GM13977 (cell line): ENCODE measurements at regions not wholly inside any gene's neighbourhood (a gene's known extent, or its start where the extent isn't known, plus 50 kb on each side); places are given as distances from the start of the nearest gene placed in this dataset.

ENCODE experiments used
- DNase-seq: peaks from one replicate; pipeline ENCODE4 v3.0.0; 2012; ENCODE audit warnings: low spot score
- in situ Hi-C: fragments of 300-500 bp; cut with MboI; formaldehyde crosslinking; loops from one replicate; pipeline ENCODE4 v1.12.0; 2022; ENCODE audit warnings: low sequenced_read_pairs, low pct_unique_long_range_greater_than_20kb, mixed read lengths, inconsistent platforms; ENCODE audit not compliant: unreplicated experiment
- TF ChIP-seq, protein P1 (sequence below): IDR thresholded peaks from 2 replicates; pipeline ENCODE4 v1.5.1; 2012; ENCODE audit warnings: mild to moderate bottlenecking, control low read depth; ENCODE audit not compliant: insufficient read depth; ENCODE audit errors: extremely low read depth, missing control alignments

GRCh38 chr20:60638430-60639098, 613.5 kb upstream of the CDH4 start:
- no peak for DNase-seq
- TF ChIP-seq, protein P1, sequence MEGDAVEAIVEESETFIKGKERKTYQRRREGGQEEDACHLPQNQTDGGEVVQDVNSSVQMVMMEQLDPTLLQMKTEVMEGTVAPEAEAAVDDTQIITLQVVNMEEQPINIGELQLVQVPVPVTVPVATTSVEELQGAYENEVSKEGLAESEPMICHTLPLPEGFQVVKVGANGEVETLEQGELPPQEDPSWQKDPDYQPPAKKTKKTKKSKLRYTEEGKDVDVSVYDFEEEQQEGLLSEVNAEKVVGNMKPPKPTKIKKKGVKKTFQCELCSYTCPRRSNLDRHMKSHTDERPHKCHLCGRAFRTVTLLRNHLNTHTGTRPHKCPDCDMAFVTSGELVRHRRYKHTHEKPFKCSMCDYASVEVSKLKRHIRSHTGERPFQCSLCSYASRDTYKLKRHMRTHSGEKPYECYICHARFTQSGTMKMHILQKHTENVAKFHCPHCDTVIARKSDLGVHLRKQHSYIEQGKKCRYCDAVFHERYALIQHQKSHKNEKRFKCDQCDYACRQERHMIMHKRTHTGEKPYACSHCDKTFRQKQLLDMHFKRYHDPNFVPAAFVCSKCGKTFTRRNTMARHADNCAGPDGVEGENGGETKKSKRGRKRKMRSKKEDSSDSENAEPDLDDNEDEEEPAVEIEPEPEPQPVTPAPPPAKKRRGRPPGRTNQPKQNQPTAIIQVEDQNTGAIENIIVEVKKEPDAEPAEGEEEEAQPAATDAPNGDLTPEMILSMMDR = no peak
- in situ Hi-C loops = no loop called here

DNA sequence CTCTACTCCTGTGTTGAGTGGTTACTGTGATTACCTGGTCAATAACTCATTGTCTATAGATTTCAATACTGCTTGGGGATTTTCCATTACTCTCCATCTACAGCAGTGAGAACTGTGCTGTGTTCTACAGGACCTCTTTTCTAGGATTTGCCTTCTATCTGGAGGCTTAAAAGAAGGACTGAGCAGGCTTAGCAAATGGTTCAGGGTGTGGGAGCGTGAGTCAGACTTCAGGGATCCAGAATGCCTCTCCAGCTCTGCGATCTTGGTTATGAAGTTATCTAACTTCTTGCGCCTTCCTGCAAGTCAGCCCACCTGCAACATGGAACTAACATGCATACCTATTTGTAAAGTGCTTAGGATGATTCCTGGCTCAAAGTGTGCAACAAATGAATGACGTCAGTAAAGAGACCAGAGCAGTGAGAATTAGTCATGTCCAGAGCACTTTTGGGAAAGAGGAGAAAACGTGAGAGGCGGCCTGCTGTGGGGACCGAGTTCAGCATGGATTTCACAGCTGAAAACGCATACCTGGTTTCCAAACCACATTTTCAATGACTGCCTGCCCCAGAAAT, 610.1 kb upstream of the CDH4 start:
- DNase-seq = no peak
- in situ Hi-C loops = no loop called here
- TF ChIP-seq, protein P1 = no peak

- in situ Hi-C loops = no loop called here
- DNase-seq = no peak
- TF ChIP-seq, protein P1 = no peak
These were observed 609.5 kb upstream of the CDH4 start for GRCh38 chr20:60642541-60642940.

GRCh38 chr20:60648556-60648955, 603.5 kb upstream of the CDH4 start:
- no peak for DNase-seq
- in situ Hi-C loops = no loop called here
- TF ChIP-seq, protein P1 = no peak

DNA sequence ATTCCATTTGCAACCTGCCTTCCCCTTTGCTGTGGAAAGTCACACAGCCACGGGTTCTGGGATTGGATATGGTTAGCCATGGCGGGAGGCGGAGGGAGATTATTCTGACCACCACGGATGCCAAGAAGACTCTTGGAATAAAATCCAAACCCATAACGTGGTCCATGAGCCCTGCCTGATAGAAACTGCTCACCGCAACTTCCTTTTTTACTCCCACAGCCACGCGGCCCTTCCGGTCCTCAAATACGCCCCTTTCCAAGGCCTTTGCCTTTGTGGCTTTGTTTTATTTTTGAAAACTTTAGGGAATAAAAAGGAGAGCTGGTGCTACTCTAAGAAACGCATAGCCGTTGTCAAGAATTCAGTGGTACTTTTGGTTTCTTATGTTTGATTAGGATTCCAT, 602.5 kb upstream of the CDH4 start:
- DNase-seq = no peak
- in situ Hi-C loops = no loop called here
- TF ChIP-seq, protein P1 = no peak

DNA sequence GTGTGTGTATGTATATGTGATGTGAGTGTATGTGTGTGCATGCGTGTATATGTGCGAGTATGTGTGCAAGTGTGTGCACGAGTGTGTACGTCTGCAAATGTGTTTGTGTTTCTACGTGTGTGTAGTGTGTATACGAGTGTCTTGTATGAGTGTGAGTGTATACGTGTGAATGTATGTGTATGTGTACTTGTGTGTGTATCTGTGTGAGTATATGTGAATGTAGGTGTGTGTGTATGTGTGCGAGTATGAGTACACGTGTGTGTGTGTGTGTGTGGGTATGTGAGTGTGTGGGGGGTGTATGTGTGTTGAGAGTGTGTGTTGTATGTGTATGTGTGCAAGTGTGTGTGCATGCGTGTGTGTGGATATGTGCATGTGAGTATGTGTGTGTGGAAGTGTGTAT, 602.0 kb upstream of the CDH4 start:
- in situ Hi-C loops = no loop called here
- TF ChIP-seq, protein P1 = no peak
- DNase-seq = no peak
